OCI-LY1 (cell line): ENCODE measurements at regions not wholly inside any gene's neighbourhood (a gene's known extent, or its start where the extent isn't known, plus 50 kb on each side); places are given as distances from the start of the nearest gene placed in this dataset.

Experiments used
- H2AFZ ChIP-seq: fragments of 200-600 bp; sonication (generic), shearing (Covaris generic); 2 replicates; pipeline ENCODE4 v1.6.0; 2014; ENCODE audit warnings: antibody characterized with exemption, mild to moderate bottlenecking, low read length
- H3F3A ChIP-seq: fragments of 200-600 bp; sonication (generic), shearing (Covaris generic); 2 replicates; pipeline ENCODE4 v1.6.0; 2014; ENCODE audit warnings: mild to moderate bottlenecking, antibody characterized with exemption, low read length, moderate library complexity; ENCODE audit not compliant: insufficient read depth
- H3K27ac ChIP-seq: fragments of 200-600 bp; sonication (generic); 2 replicates; pipeline ENCODE4 v1.5.1; 2014; ENCODE audit warnings: low read length, mixed run types, mild to moderate bottlenecking, low read depth; ENCODE audit not compliant: poor library complexity, severe bottlenecking
- H3K27me3 ChIP-seq: fragments of 200-600 bp; sonication (generic); 2 replicates; pipeline ENCODE4 v1.6.0; 2014; ENCODE audit warnings: antibody characterized with exemption, mild to moderate bottlenecking, low read length, moderate library complexity; ENCODE audit not compliant: insufficient read depth
- H3K36me3 ChIP-seq: fragments of 200-600 bp; sonication (generic); 2 replicates; pipeline ENCODE4 v1.6.1; 2014; ENCODE audit warnings: mild to moderate bottlenecking, antibody characterized with exemption, low read length, moderate library complexity, mixed read lengths; ENCODE audit not compliant: insufficient read depth
- H3K4me1 ChIP-seq: fragments of 200-600 bp; sonication (generic); 2 replicates; pipeline ENCODE4 v1.5.1; 2014; ENCODE audit warnings: mild to moderate bottlenecking, low read length, moderate library complexity; ENCODE audit not compliant: insufficient read depth, severe bottlenecking
- H3K4me2 ChIP-seq: fragments of 200-600 bp; sonication (generic), shearing (Covaris generic); 2 replicates; pipeline ENCODE4 v1.6.1; 2014; ENCODE audit warnings: low read length
- H3K4me3 ChIP-seq: fragments of 200-600 bp; sonication (generic); 2 replicates; pipeline ENCODE4 v1.5.1; 2014; ENCODE audit warnings: low read length, low read depth, mild to moderate bottlenecking, mixed read lengths; ENCODE audit not compliant: poor library complexity, severe bottlenecking
- H3K79me2 ChIP-seq: fragments of 200-600 bp; shearing (Covaris generic); 2 replicates; pipeline ENCODE4 v1.6.1; 2016; ENCODE audit warnings: mixed run types, low read length, mixed read lengths; ENCODE audit not compliant: insufficient read depth
- H3K9ac ChIP-seq: fragments of 200-600 bp; sonication (generic), shearing (Covaris generic); 2 replicates; pipeline ENCODE4 v1.6.1; 2014; ENCODE audit warnings: mild to moderate bottlenecking, low read length, mixed read lengths
- H3K9me2 ChIP-seq: fragments of 200-600 bp; sonication (generic), shearing (Covaris generic); 2 replicates; pipeline ENCODE4 v1.6.1; 2014; ENCODE audit warnings: low read depth, mild to moderate bottlenecking, low read length, mixed read lengths
- H3K9me3 ChIP-seq: fragments of 200-600 bp; shearing (Covaris generic); 2 replicates; pipeline ENCODE4 v1.6.1; 2014; ENCODE audit warnings: low read length, mixed read lengths
- H4K20me1 ChIP-seq: fragments of 200-600 bp; sonication (generic), shearing (Covaris generic); 2 replicates; pipeline ENCODE4 v1.6.0; 2016; ENCODE audit warnings: mild to moderate bottlenecking, low read length; ENCODE audit not compliant: insufficient read depth
- CTCF ChIP-seq: fragments of 200-600 bp; sonication (generic), shearing (Covaris generic); IDR thresholded peaks from 2 replicates; pipeline ENCODE4 v1.5.1; 2017; ENCODE audit warnings: mild to moderate bottlenecking, antibody characterized with exemption, low read length, moderate library complexity, mixed read lengths
- EZH2 ChIP-seq: fragments of 200-600 bp; sonication (generic), shearing (Covaris generic); IDR thresholded peaks from 2 replicates; pipeline ENCODE4 v1.8.0; 2017; ENCODE audit warnings: borderline replicate concordance, mixed run types, mild to moderate bottlenecking, antibody characterized with exemption, low read length, moderate library complexity, mixed read lengths

- H3K9me3 ChIP-seq: no peaks in the 10 kb centered on the region
- H3K9me2 ChIP-seq: no peaks in the 10 kb centered on the region
- H3K4me2 ChIP-seq: no peak overlapping the region
- H3K27ac ChIP-seq: no peak overlapping the region
- H3K4me3 ChIP-seq: no peak overlapping the region
- no peaks in the 10 kb centered on the region for H3K36me3 ChIP-seq
- no peaks in the 10 kb centered on the region for H4K20me1 ChIP-seq
- H3K27me3 ChIP-seq: no peaks in the 10 kb centered on the region
- no peaks in the 10 kb centered on the region for H3K4me1 ChIP-seq
- no peak overlapping the region for H3K9ac ChIP-seq
- TF ChIP-seq CTCF: no peak
- no peak for TF ChIP-seq EZH2
- no peaks in the 10 kb centered on the region for H3F3A ChIP-seq
- no peaks in the 10 kb centered on the region for H3K79me2 ChIP-seq
- no peak overlapping the region for H2AFZ ChIP-seq
These were observed 91.9 kb upstream of the CHD1 start for GRCh38 chr5:99020698-99021048.

GRCh38 chr5:99019812-99020697 lies 91.2 kb upstream of the CHD1 start:
- H3K27me3 ChIP-seq: no peaks in the 10 kb centered on the region
- H3K9me2 ChIP-seq: no peaks in the 10 kb centered on the region
- H3K4me1 ChIP-seq: no peaks in the 10 kb centered on the region
- no peaks in the 10 kb centered on the region for H3K79me2 ChIP-seq
- no peak overlapping the region for H3K4me3 ChIP-seq
- no peak for TF ChIP-seq EZH2
- TF ChIP-seq CTCF: no peak
- no peaks in the 10 kb centered on the region for H3K9me3 ChIP-seq
- no peak overlapping the region for H3K4me2 ChIP-seq
- no peaks in the 10 kb centered on the region for H4K20me1 ChIP-seq
- no peaks in the 10 kb centered on the region for H3K36me3 ChIP-seq
- no peaks in the 10 kb centered on the region for H3F3A ChIP-seq
- H2AFZ ChIP-seq: no peak overlapping the region
- no peak overlapping the region for H3K9ac ChIP-seq
- H3K27ac ChIP-seq: no peak overlapping the region

GRCh38 chr5:99019254-99019653 lies 90.4 kb upstream of the CHD1 start:
- Histone ChIP-seq H3K27me3 (no peaks in the 10 kb centered on the region), H3K4me2 (no peak overlapping the region), H3K4me1 (no peaks in the 10 kb centered on the region), H3K9ac (no peak overlapping the region), H3F3A (no peaks in the 10 kb centered on the region), H3K36me3 (no peaks in the 10 kb centered on the region), H3K79me2 (no peaks in the 10 kb centered on the region), H3K9me2 (no peaks in the 10 kb centered on the region), H4K20me1 (no peaks in the 10 kb centered on the region), H3K27ac (no peak overlapping the region), H2AFZ (no peak overlapping the region), H3K9me3 (no peaks in the 10 kb centered on the region), H3K4me3 (no peak overlapping the region)
- TF ChIP-seq EZH2 (no peak), CTCF (no peak)
